A549 (cell line): ENCODE measurements at regions not wholly inside any gene's neighbourhood (a gene's known extent, or its start where the extent isn't known, plus 50 kb on each side); places are given as distances from the start of the nearest gene placed in this dataset.
A peak's percentile ranks its signal among the peaks of the same experiment; 100 is the strongest.

Experiments
- ATAC-seq, 2 experiments: fragments of 200-7000 bp in 1 of 2; fragments of >200 bp in 1 of 2; cut with Nextera tagmentation in 1 of 2; cut with Tn5 transposase in 1 of 2; 3 replicates each; pipeline versions ENCODE4 v1.8.0 to v1.9.1; 2018 to 2020; ENCODE audit warnings: mild to moderate bottlenecking in 1 of 2, moderate library complexity in 1 of 2
- CTCF ChIA-PET: fragments of 300-600 bp; sonication (Branson Sonifier 250); formaldehyde crosslinking; extraction: SDS; loops from one replicate; lab custom pipeline; 2021; ENCODE audit warnings: antibody characterized with exemption, inconsistent platforms; lab: Yijun Ruan, JAX
- POLR2A ChIA-PET: fragments of 350-600 bp; formaldehyde crosslinking; extraction: SDS; loops from one replicate; lab custom pipeline; 2021; ENCODE audit warnings: antibody characterized with exemption, inconsistent platforms; lab: Yijun Ruan, JAX
- DNase-seq, 2 experiments: peaks; one replicate each; pipeline versions ENCODE4 v3.0.0 to v3.0.0-alpha.2; 2011 to 2016; ENCODE audit warnings: low read depth in 1 of 2, low spot score in 1 of 2
- FAIRE-seq: peaks from 2 replicates; lab custom pipeline; 2011; peaks lifted over from hg19 to GRCh38; lab: Jason Lieb, UNC
- H3K27ac ChIP-seq, 2 experiments: fragments of >200 bp; sonication (Bioruptor Twin); formaldehyde crosslinking; 3 replicates each; pipeline ENCODE4 v1.5.1; 2016 to 2017
- H3K4me1 ChIP-seq: fragments of >200 bp; sonication (Bioruptor Twin); formaldehyde crosslinking; 3 replicates; pipeline ENCODE4 v1.6.1; 2016
- H3K4me2 ChIP-seq: fragments of >200 bp; sonication (Bioruptor Twin); formaldehyde crosslinking; 3 replicates; pipeline ENCODE4 v1.6.1; 2016
- H3K4me3 ChIP-seq: fragments of >200 bp; sonication (Bioruptor Twin); formaldehyde crosslinking; 3 replicates; pipeline ENCODE4 v1.5.1; 2016
- H3K9me3 ChIP-seq: fragments of >200 bp; sonication (Bioruptor Twin); formaldehyde crosslinking; 3 replicates; pipeline ENCODE4 v1.6.1; 2016
- BCL3 ChIP-seq: fragments of >200 bp; sonication (Bioruptor Twin); formaldehyde crosslinking; IDR thresholded peaks from 3 replicates; pipeline ENCODE4 v1.6.1; 2016
- CBX8 ChIP-seq: fragments of 200-600 bp; sonication (generic); IDR thresholded peaks from 2 replicates; pipeline ENCODE4 v1.6.1; 2016
- CEBPB ChIP-seq, 2 experiments: fragments of >200 bp in 1 of 2; sonication (Bioruptor Twin) in 1 of 2; formaldehyde crosslinking in 1 of 2; IDR thresholded peaks; 2 replicates each; pipeline ENCODE4 v1.6.1; 2012 to 2016
- CHD2 ChIP-seq: fragments of 150-350 bp; IDR thresholded peaks from 2 replicates; pipeline ENCODE4 v1.6.1; 2014; ENCODE audit warnings: low read length; ENCODE audit not compliant: partially characterized antibody
- CHD4 ChIP-seq: fragments of 200-600 bp; sonication (generic); IDR thresholded peaks from 2 replicates; pipeline ENCODE4 v1.6.1; 2016; ENCODE audit warnings: antibody characterized with exemption, mild to moderate bottlenecking, borderline replicate concordance
- CTCF ChIP-seq: fragments of >200 bp; sonication (Bioruptor Twin); formaldehyde crosslinking; IDR thresholded peaks from 3 replicates; pipeline ENCODE4 v1.5.1; 2016
- E2F6 ChIP-seq: IDR thresholded peaks from 2 replicates; pipeline ENCODE4 v1.6.1; 2012; ENCODE audit warnings: low read depth, borderline replicate concordance
- EHF ChIP-seq: fragments of 250-450 bp; sonication (Bioruptor Pico); IDR thresholded peaks from 2 replicates; pipeline ENCODE4 v1.5.0; 2020; ENCODE audit warnings: mild to moderate bottlenecking
- EHMT2 ChIP-seq: fragments of 200-600 bp; sonication (generic); IDR thresholded peaks from 2 replicates; pipeline ENCODE4 v1.6.1; 2016; ENCODE audit warnings: antibody characterized with exemption, low read depth, mild to moderate bottlenecking, moderate library complexity
- ESRRA ChIP-seq: fragments of 150-350 bp; IDR thresholded peaks from 2 replicates; pipeline ENCODE4 v1.6.1; 2014; ENCODE audit warnings: mild to moderate bottlenecking, low read length, borderline replicate concordance
- FOSL2 ChIP-seq, 2 experiments: fragments of 450-650 bp in 1 of 2; fragments of >200 bp in 1 of 2; sonication (Bioruptor Twin) in 1 of 2; formaldehyde crosslinking; IDR thresholded peaks; 2 replicates each; pipeline versions ENCODE4 v1.5.0 to v1.6.1; 2016 to 2020; ENCODE audit warnings: mild to moderate bottlenecking in 1 of 2, moderate library complexity in 1 of 2
- FOXS1 ChIP-seq: fragments of 250-450 bp; sonication (Bioruptor Pico); IDR thresholded peaks from 2 replicates; pipeline ENCODE4 v1.5.0; 2020; ENCODE audit warnings: mild to moderate bottlenecking, moderate library complexity
- GATA3 ChIP-seq: IDR thresholded peaks from 2 replicates; pipeline ENCODE4 v1.6.1; 2012; ENCODE audit warnings: borderline replicate concordance
- HDAC2 ChIP-seq: fragments of 200-600 bp; sonication (generic); IDR thresholded peaks from 2 replicates; pipeline ENCODE4 v1.6.1; 2016
- HMGXB4 ChIP-seq: fragments of 250-450 bp; sonication (Bioruptor Pico); IDR thresholded peaks from 2 replicates; pipeline ENCODE4 v1.5.0; 2021; ENCODE audit warnings: mild to moderate bottlenecking, moderate library complexity, borderline replicate concordance
- KDM1A ChIP-seq: fragments of 200-600 bp; sonication (generic); IDR thresholded peaks from 2 replicates; pipeline ENCODE4 v1.6.1; 2016; ENCODE audit warnings: low read depth, mild to moderate bottlenecking
- KDM5A ChIP-seq: fragments of 200-600 bp; sonication (generic); IDR thresholded peaks from 2 replicates; pipeline ENCODE4 v1.6.1; 2016; ENCODE audit warnings: antibody characterized with exemption, mild to moderate bottlenecking
- MYC ChIP-seq: IDR thresholded peaks from 2 replicates; pipeline ENCODE4 v1.6.1; 2012; ENCODE audit warnings: mild to moderate bottlenecking, inconsistent platforms, low read length, improper control_type of control experiment, borderline replicate concordance
- NR3C1 ChIP-seq: fragments of >200 bp; sonication (Bioruptor Twin); formaldehyde crosslinking; IDR thresholded peaks from 3 replicates; pipeline ENCODE4 v1.6.1; 2017
- PBX3 ChIP-seq: IDR thresholded peaks from 2 replicates; pipeline ENCODE4 v1.6.1; 2012
- RNF2 ChIP-seq: fragments of 200-600 bp; sonication (generic); IDR thresholded peaks from 2 replicates; pipeline ENCODE4 v1.6.1; 2016; ENCODE audit warnings: low read depth, mild to moderate bottlenecking, antibody characterized with exemption, moderate library complexity, borderline replicate concordance
- SREBF2 ChIP-seq: fragments of 450-650 bp; IDR thresholded peaks from 2 replicates; pipeline ENCODE4 v1.6.1; 2014; ENCODE audit warnings: mild to moderate bottlenecking, moderate library complexity
- ZC3H11A ChIP-seq: fragments of 450-650 bp; IDR thresholded peaks from 2 replicates; pipeline ENCODE4 v1.6.1; 2014; ENCODE audit warnings: antibody characterized with exemption, mild to moderate bottlenecking
- ZNF302 ChIP-seq: fragments of 250-450 bp; sonication (Bioruptor Pico); IDR thresholded peaks from 2 replicates; pipeline ENCODE4 v1.9.0; 2021; ENCODE audit warnings: inconsistent platforms, mild to moderate bottlenecking, moderate library complexity
- WGBS: methylation state at CpG from one replicate; pipeline ENCODE4 v1.1.6; 2017; ENCODE audit errors: missing lambda C conversion rate; 5-methylcytosine and 5-hydroxymethylcytosine counted together

GRCh38 chr1:8217011-8217711, 100.8 kb upstream of the SLC45A1 start:
- POLR2A ChIA-PET, result no interaction called here
- FAIRE-seq (no peak), DNase-seq (no peak)
- H3K9me3 ChIP-seq, result no peaks in the 10 kb centered on the region
- CTCF ChIA-PET, result interaction anchor here (1.0 kb wide), 1 partner anchor 11 kb away, joined by 3 read pairs; no protein-coding TSS in a partner anchor
- H3K4me3 ChIP-seq, result no peak overlapping the region
- H3K4me2 ChIP-seq, result no peak overlapping the region
- TF ChIP-seq FOSL2 (IDR thresholded peaks at IDR 0.05), result no peak
- no peak for TF ChIP-seq FOSL2 (CRISPR knock-in tag; IDR thresholded peaks at IDR 0.05)
- no peak for TF ChIP-seq EHMT2
- no peak for TF ChIP-seq HDAC2
- no peak for TF ChIP-seq KDM1A
- TF ChIP-seq PBX3, result no peak
- no peak for TF ChIP-seq ZC3H11A
- no peak for TF ChIP-seq CTCF
- no peak for TF ChIP-seq CEBPB (IDR thresholded peaks at IDR 0.05)
- TF ChIP-seq MYC, result no peak
- TF ChIP-seq BCL3, result no peak
- TF ChIP-seq NR3C1, result no peak
- TF ChIP-seq EHF (CRISPR knock-in tag), result no peak
- no peak for TF ChIP-seq ZNF302 (CRISPR knock-in tag)
- no peak for TF ChIP-seq CHD4
- TF ChIP-seq, all 56 proteins: peak for 0
- peak overlapping the region; percentile 95 to 98; a peak in 5 of 6 replicates for H3K27ac ChIP-seq
- WGBS, result 94% methylated on average over 63 of the region's 70 CpGs
- ATAC-seq, result no peak
- H3K4me1 ChIP-seq, result peaks cover 45% of the 10 kb centered on the region

- FAIRE-seq, result no peak
- Histone ChIP-seq H3K4me3 (no peak overlapping the region), H3K27ac (peak overlapping the region; percentile 95 to 98), H3K4me2 (no peak overlapping the region), H3K4me1 (peaks cover 54% of the 10 kb centered on the region), H3K9me3 (no peaks in the 10 kb centered on the region)
- ChIA-PET POLR2A (no interaction called here), CTCF (no interaction called here)
- DNase-seq, result no peak
- WGBS, result 48% methylated on average over 1 of the region's 1 CpG
- ATAC-seq, result no peak
- TF ChIP-seq CHD2 (no peak), ESRRA (no peak), FOXS1 (CRISPR knock-in tag) (no peak), HMGXB4 (CRISPR knock-in tag) (no peak), FOSL2 (IDR thresholded peaks at IDR 0.05) (no peak), FOSL2 (CRISPR knock-in tag; IDR thresholded peaks at IDR 0.05) (no peak), SREBF2 (no peak), CBX8 (no peak), GATA3 (no peak), KDM5A (no peak), NR3C1 (no peak), RNF2 (no peak), E2F6 (no peak)
These were observed 101.9 kb upstream of the SLC45A1 start for GRCh38 chr1:8216005-8216404.
